ENCODE measurements at regions not wholly inside any gene's neighbourhood (a gene's known extent, or its start where the extent isn't known, plus 50 kb on each side); places are given as distances from the start of the nearest gene placed in this dataset.

GRCh38 chr11:11750017-11750878, 91.5 kb upstream of the USP47 start:
- no peaks in the 10 kb centered on the region for H3K9me3 Mint-ChIP-seq

GRCh38 chr11:11748706-11749365, 92.9 kb upstream of the USP47 start:
- H3K4me3 Mint-ChIP-seq, result no peak overlapping the region
- CTCF ChIA-PET, result no interaction called here
- POLR2A ChIA-PET, result no interaction called here
- intact Hi-C loops (cut with micrococcal nuclease), result no loop called here
- no peak for TF ChIP-seq CTCF (IDR thresholded peaks at IDR 0.05)
- ATAC-seq (no peak), DNase-seq (no peak)
- no peaks in the 10 kb centered on the region for H3K4me1 Mint-ChIP-seq (ENCODE audit: low read depth)
- H3K27me3 Mint-ChIP-seq, result peaks cover 9% of the 10 kb centered on the region
- no peaks in the 10 kb centered on the region for H3K36me3 Mint-ChIP-seq (ENCODE audit: low read depth)
- no peak overlapping the region for H3K27ac Mint-ChIP-seq
- H3K9me3 Mint-ChIP-seq, result no peaks in the 10 kb centered on the region

More at GRCh38 chr11:11750017-11750878, 91.5 kb upstream of the USP47 start:
- Mint-ChIP-seq H3K4me3 (no peak overlapping the region), H3K27ac (no peak overlapping the region), H3K27me3 (peaks cover 14% of the 10 kb centered on the region), H3K4me1 (ENCODE audit: low read depth) (no peaks in the 10 kb centered on the region), H3K36me3 (ENCODE audit: low read depth) (no peaks in the 10 kb centered on the region)
- ChIA-PET POLR2A (no interaction called here), CTCF (interaction anchor here (1.0 kb wide), 1 partner anchor 8 kb away, joined by 3 read pairs; no protein-coding TSS in a partner anchor)
- intact Hi-C loops (cut with micrococcal nuclease), result no loop called here
- TF ChIP-seq CTCF (IDR thresholded peaks at IDR 0.05), result no peak
- DNase-seq (no peak), ATAC-seq (no peak)

GRCh38 chr11:11747570-11747969, 94.2 kb upstream of the USP47 start:
- intact Hi-C loops (cut with micrococcal nuclease), result no loop called here
- ChIA-PET CTCF (no interaction called here), POLR2A (no interaction called here)
- Mint-ChIP-seq H3K36me3 (ENCODE audit: low read depth) (no peaks in the 10 kb centered on the region), H3K4me3 (no peak overlapping the region), H3K4me1 (ENCODE audit: low read depth) (no peaks in the 10 kb centered on the region), H3K9me3 (no peaks in the 10 kb centered on the region), H3K27me3 (peaks cover 13% of the 10 kb centered on the region), H3K27ac (no peak overlapping the region)
- no peak for TF ChIP-seq CTCF (IDR thresholded peaks at IDR 0.05)
- DNase-seq (no peak), ATAC-seq (no peak)

- no peak for DNase-seq
- no peak overlapping the region for H3K27ac Mint-ChIP-seq
- TF ChIP-seq CTCF (IDR thresholded peaks at IDR 0.05), result no peak
- peaks cover 12% of the 10 kb centered on the region for H3K27me3 Mint-ChIP-seq
- POLR2A ChIA-PET, result interaction anchor here (0.7 kb wide), 1 partner anchor 579 kb away, joined by 4 read pairs; no protein-coding TSS in a partner anchor
- no peaks in the 10 kb centered on the region for H3K9me3 Mint-ChIP-seq
- no peaks in the 10 kb centered on the region for H3K36me3 Mint-ChIP-seq (ENCODE audit: low read depth)
- intact Hi-C loops (cut with micrococcal nuclease), result no loop called here
- no peak for ATAC-seq
- H3K4me3 Mint-ChIP-seq, result no peak overlapping the region
- CTCF ChIA-PET, result interaction anchor here (0.7 kb wide), 1 partner anchor 479 kb away, joined by 3 read pairs; no protein-coding TSS in a partner anchor
- H3K4me1 Mint-ChIP-seq (ENCODE audit: low read depth), result no peaks in the 10 kb centered on the region
Measured at GRCh38 chr11:11746449-11746848, 95.3 kb upstream of the USP47 start.

GRCh38 chr11:11743216-11743615, 98.6 kb upstream of the USP47 start:
- no peak overlapping the region for H3K27ac Mint-ChIP-seq
- DNase-seq (no peak), ATAC-seq (no peak)
- POLR2A ChIA-PET, result no interaction called here
- H3K4me1 Mint-ChIP-seq (ENCODE audit: low read depth), result no peaks in the 10 kb centered on the region
- peaks cover 17% of the 10 kb centered on the region for H3K27me3 Mint-ChIP-seq
- no peak for TF ChIP-seq CTCF (IDR thresholded peaks at IDR 0.05)
- H3K36me3 Mint-ChIP-seq (ENCODE audit: low read depth), result no peaks in the 10 kb centered on the region
- H3K9me3 Mint-ChIP-seq, result no peaks in the 10 kb centered on the region
- intact Hi-C loops (cut with micrococcal nuclease), result no loop called here
- H3K4me3 Mint-ChIP-seq, result no peak overlapping the region
- CTCF ChIA-PET, result no interaction called here

Measured in activated CD8-positive, alpha-beta T cell treated with anti-CD3 and anti-CD28 coated beads for 36 hours (primary cell).